Activated CD4-positive, alpha-beta T cell treated with anti-CD3 and anti-CD28 coated beads, Interleukin-2, amount 50 U/mL, for 4 hours (primary cell): ENCODE measurements at regions not wholly inside any gene's neighbourhood (a gene's known extent, or its start where the extent isn't known, plus 50 kb on each side); places are given as distances from the start of the nearest gene placed in this dataset.
"Not testable (repeated sequence)": the region's sequence is repeated elsewhere in the genome, so short reads cannot be mapped to it uniquely, and the experiment has no call there.

Experiments
- DNase-seq, 2 experiments: peaks; one replicate each; pipeline ENCODE4 v3.0.0-alpha.2; 2020

DNA sequence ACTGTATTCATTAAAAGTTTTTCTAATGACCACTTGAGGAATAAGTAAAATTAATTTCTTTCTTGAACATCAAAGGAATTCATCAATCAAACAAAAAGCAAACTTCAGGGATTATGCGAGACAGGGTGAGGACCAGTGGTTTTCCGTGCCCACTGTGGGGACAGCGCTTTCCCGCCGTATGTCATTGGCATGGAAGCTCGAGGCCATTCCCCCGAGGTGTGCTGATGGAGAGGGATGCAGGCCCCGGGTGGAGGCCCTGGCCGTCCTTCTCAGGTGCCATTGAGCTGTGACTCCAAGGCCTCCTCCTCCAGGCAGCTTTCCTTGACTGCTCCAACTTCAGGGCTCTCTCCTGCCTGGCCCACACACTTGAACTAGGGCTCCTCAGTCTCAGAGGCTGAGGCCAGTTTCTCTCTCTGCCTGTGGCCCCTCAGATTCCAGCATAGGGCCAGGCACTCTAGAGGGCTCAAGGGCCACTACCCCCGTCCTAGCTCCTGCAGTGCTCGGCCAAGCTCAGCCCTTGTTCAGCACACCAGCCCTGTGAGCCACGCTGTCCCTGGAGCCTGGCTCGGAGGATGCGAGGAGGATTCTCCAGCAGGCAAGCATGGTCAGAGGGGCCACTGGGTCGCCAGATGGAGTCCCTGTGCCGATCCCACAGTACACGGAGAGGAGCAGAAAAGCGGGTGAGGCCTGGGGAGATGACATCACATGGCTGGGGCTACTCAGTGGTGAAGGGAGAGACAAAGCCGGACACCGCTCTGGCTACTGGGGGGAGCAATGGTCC is 248.0 kb upstream of the SGCG start:
- DNase-seq = not testable (repeated sequence)

DNA sequence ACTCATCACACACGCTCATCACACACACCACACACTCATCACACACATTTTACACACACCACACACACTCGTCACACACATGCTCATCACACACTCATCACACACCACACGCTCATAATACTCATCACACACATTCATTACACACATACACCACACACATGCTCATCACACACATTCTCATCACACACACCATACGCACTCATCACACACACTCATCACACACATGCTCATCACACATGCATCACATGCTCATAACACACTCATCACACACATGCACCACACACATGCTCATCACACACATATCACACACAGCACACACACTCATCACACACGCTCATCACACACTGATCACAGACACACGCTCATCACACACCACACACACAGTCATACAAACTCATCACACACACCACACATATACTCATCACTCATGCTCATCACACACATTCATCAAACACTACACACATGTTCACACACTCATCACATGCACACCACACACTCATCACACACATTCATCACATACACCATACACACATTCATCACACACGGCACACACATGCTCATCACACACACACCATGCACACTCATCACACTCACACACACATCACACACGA is 247.1 kb upstream of the SGCG start:
- no peak for DNase-seq

DNA sequence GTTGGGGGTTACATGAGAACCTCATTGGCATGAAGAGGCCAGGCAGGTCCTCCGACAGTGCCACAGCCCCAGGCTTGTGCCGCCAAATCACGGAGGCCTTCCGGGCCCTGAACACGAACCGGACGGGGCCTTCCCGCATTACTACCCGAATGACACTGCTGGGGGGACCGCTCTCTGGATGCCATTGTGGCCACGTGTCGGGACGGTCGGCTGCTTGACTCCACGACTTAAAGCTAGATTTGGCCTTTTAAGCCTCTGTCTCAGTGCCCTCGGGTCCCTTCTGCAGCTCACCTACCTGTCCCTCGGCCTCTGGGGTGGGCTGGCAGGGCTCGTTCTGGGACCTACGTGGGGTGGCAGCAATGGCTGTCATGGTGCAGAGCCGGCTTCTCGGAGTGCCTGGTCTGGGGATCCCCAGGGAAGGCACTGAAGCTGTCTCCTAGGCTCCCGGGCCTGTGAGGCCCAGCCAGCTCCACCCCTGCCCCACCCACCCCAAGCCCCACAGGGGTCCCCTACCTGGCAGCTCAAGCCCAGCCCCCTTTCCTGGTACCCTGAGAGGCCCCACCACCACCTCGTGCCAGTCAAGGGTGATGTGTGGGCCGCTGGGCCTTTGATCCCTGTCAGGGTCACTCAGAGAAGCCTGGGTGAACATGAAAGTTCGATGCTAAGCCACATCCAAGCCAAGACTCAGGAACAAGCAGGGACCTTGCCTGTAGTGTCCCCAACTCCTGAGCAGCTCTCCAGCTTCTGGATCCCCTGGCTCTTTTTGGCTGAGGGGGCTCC is 245.8 kb upstream of the SGCG start:
- DNase-seq = no peak

DNA sequence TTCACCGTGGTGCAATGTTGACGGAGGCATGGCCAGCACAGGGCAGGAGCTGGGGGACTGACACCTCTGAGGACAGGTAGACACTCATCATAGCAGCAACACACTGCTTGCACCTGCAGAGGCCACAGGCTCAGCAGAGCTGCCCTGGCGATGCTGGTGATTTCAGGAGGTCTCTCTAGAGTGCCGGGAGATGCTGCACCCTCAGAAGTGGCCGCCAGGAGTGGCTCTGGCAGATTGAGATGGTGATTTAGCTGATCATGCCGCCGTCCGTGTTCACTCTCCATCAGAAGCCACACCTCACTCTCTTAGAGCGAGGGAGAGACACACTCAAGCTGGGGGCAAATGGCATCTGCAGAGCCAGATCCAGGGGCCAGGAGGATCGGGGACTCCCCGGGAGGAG is 244.6 kb upstream of the SGCG start:
- no peak for DNase-seq

DNA sequence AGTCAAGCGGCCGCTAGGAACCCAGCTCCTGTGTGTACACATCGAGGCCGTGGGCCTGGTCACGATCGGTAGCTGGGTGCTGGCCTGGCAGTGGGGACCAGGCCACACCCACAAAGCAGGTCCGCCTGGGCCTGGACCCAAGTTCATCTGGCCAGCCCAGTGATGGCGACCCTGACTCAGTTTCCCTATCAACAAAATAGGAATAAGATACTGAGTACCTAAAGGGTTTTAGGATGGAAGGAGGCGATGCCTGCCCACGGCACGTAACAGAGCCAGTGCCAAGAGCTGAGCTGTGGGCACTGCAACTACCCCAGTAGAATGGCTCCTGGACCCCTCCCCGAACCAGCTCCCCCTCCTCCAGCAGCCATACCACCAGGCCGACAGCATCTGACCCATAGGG is 243.5 kb upstream of the SGCG start:
- no peak for DNase-seq

DNA sequence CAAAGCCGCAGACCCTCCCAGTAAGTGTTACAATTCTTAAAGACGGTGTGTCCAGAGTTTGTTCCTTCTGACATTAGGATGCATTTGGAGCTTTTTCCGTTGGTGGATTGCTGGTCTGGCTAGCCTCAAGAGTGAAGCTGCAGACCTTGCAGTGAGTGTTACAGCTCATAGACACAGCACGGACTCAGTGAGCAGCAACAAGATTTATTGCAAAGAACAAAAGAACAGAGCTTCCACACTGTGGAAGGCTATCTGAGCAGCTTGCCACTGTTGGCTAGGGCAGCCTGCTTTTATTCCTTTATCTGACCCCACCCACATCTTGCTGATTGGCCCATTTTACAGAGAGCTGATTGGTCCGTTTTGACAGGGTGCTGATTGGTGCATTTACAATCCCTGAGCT is 242.8 kb upstream of the SGCG start:
- DNase-seq = no peak

DNA sequence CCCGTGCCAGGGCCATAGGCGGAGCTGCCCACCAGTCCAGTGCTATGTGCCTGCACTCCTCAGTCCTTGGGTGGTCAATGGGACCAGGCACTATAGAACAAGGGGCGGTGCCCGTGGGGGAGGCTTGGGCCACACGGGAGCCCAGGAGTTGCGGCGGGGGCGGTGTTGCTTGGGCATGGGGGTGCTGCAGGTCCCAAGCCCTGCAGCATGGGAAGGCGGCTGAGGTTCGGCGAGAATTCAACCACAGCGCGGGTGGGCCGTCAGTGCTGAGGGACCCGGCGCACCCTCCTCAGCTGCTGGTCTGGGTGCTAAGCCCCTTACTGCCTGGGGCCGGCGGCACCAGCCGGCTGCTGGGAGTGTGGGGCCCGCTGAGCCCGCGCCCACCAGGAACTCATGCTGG is 242.2 kb upstream of the SGCG start:
- DNase-seq = no peak

DNA sequence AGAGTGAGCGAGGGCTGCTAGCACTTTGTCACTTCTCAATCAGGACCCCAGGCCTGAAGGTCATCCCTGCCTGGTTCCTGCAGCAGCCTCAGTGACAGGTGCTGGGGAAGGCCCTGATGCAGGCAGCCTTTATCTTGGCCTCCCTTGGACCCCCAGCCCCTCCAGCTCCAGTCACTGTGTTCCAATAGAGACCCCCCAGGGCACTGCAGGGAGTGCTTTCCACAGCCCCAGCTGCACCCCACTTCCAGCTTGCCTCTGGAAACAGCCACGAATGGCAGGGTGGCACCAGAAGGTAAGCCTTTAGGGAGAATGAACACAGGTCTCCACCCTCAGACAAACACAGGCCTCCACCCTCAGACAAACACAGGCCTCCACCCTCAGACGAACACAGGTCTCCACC is 241.6 kb upstream of the SGCG start:
- DNase-seq = no peak

DNA sequence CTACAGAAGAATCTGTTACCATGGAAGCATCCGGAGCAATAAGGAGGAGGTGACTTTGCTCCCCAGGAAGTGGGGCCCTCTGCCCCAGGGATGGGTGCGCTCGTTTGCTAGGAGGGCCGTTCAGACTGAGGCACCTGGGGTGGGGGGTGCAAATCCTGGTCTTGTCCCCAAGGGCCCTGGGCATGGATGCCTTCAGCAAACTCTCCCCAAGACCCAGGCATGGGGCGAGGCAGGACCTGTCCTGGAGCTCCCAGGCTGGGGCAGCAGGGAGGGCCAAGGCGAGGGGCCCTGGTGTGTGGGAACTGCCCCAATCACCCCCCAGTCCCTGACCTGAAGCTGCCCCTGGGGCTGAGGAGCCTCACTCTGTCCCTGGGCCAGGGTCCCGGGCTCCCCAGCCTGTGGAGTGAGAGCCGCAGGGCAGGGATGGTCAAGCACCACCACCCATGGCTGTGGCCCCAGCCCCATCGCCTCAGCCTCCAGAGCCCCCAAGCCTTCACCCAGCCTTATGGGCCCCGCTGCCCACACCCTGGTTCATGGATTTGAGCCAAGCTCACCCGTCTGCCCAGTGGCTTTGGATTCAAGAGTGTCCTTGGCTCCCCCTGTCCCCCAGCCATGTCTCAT is 240.6 kb upstream of the SGCG start:
- no peak for DNase-seq

DNA sequence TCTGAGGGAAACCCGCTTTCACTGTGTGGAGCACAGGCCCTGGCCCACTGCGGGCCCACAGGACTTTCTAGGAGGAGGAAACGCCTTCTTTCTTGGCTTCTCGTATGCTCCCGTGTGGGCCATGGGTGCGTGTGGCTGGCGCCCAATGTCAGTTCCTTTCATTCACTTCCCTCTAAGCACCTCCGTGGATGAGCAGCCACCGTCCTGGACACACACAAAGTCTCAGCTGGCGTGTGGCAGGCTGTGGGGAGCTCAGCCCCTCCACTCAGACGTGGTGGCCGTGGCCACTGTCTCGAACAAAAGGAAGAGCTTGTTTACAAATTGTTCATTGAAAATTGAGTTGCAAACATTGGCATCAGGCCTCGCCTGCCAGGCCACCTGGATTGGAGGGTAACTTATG is 240.0 kb upstream of the SGCG start:
- no peak for DNase-seq

DNA sequence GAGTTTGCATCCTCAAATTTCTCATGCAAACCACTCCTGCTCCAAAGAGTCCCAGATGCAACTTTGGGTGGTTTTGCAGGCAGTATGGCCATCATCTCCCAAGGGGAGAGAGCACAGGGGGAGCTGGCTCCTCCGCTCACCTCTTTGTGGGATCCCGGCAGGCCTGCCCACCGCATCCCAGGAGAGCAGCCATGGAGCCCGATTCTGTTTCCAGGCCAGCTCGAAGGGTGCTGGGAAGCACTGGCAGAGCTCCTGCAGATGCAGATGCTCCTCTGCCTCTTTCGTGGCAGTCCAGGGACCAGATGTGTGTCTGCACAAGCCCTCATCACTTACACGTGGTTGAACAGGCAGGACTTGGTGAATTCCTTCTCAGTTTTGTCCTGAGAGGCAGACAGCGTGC is 239.3 kb upstream of the SGCG start:
- not testable (repeated sequence) for DNase-seq

DNA sequence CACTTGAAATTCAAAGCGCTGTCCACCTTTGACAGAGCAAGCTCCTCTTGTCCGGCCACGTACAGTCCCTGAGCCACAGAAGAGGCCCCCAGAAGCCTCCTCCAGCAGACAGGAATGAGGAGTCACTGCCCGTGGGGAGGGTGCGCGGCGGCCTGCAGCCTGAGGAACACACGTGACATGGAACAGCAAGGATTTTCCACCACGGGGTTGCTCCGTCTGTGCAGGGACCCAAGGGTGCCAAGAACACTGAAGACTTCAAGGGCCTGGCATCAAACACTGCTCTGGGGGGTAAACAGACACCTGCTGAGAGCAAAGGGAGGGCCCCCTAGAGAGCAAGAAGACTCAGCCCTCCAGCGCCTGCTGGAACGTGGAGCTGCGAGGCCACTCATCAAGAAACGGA is 237.9 kb upstream of the SGCG start:
- DNase-seq = not testable (repeated sequence)

DNA sequence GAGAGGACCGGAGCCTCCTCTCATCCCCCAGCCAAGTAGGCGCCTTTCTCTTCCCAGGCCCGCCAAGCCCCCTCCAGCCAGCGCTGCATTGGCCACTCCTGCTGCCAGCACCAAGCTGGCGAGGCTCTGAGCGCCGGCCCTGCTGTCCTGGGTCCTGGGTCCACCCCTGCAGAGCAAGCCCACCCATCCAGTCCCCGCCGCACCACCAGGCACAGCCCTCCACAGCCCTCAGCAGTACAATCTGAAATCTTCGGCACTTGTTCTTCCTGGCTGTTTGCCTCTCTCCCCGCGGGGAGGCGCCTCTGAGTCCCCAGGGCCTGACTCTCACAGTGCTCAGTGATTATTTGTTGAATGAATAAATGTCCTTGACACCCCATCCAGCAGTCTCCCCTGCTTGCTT is 236.4 kb upstream of the SGCG start:
- no peak for DNase-seq

DNA sequence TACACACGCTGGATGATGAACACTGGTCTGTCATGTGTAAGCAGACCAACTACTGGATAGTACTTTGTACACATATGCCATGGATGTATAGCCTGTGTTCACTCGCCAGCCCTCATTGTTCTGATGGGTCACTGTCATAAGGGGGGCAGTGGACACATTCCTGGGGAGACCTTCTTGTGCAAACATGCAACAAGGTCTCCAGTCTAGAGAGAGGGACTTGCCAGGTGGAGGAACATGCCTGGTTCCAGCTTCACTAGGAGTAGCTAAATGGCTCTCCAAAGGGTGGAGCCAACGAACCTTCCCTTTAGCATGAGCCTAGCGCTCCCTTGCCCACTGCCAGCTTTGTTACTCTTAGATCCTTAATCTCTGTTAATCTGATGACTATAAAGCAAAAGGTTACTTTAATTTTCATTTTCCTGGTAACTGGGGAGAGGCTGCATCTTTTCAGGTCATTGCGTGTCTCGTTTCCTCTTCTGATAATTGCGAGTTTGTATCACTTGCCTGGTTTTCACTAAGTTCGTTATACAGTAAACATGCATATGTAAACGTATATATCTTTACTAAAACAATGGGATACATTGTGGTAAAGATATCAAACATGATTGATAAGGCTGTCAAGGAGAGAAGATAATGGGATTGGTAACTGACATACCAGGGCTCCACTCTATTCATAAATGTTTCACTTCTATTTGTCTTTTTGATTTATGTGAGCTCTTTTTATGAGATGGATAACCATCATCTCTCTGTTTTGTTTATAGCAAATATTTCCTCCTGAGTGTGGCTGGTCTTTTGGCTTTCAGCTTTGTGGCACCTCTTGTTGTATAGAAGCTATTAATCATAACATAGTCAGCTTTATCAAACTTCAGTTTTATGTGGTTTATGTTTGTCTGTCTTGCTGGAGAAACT is 235.2 kb upstream of the SGCG start:
- no peak for DNase-seq

DNA sequence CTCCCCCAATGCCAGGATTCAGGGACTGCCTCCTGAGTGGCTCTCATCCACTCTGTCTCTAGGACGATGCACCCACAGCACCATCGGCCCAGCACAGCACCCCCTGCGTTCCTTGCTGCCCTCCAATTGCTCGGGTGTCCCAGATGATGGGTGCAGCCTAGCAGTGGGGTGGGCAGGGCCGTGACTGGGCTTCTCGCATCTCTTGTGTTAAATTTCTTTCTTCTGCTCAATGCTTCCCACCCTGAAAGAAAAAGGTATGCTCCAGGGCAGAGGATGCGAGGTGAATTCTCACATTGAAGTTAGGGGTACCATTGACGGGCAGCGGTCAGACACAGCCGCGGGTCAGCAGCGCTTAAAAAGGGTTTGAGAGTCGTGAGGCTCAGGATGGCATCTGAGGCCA is 232.4 kb upstream of the SGCG start:
- no peak for DNase-seq

DNA sequence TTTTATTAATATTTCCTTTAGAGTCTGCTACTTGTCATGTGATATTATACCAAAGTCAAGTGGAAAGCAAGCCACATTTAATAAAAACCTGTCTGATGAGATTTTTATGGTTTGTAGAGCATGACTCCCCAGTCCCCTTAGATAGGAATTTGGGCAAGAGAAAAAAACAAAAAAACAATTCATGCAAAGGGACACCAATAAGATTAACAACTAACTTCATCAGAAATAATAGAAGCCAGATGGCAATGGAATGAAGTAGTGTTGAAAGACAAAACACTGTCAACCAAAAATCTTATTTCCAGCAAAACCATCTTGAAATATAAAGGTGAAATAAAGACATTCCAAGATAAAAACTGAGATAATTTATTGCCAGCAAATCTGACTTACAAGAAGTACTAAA is 228.8 kb upstream of the SGCG start:
- not testable (repeated sequence) for DNase-seq

DNA sequence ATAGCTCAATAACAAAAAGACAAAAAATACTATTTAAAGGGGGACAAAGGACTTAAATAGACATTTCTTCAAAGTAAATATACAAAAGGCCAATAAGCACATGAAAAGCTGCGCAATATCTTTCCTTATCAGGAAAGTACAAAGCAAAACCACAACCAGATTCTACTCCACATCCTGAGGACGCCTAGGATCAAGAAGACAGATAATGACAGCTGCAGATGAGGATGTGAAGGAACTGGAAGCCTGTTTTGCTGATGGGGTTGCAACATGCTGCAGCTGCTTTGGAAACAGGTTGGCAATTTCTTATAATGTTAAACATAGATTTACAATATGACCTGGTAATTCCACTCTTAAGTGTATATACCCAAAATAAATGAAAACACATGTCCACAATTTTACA is 225.6 kb upstream of the SGCG start:
- not testable (repeated sequence) for DNase-seq

DNA sequence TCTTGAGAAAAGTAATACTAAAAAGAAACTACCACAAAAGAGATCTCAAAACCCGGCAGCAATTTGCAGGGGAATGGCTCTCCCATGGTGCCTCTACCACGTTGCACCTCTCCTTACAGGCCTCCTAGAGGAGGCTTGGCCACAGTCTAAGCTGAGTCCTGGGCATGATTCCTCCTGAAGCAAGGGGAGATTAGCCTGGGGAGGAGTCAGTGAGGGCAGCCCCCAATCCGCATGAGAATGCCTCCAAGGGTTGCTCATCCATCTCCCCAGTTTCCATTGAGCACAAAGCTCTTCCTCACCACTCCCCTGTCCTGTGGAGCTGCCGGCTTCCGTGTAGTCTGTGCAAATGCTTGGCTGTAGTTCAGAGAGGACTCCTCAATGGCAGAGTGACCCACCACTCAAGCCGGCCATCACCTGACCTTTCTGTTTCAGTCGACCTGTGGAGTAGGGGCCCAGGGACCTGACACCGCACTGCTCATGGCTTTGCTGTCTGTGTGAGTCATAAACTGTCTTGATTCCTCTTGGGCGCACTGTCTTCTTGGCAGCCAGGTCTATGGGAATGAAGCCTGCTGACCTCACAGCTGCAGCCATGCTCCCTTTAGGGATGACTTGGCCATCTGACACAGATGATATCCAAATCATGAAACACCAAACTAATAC is 224.2 kb upstream of the SGCG start:
- DNase-seq = not testable (repeated sequence)

DNA sequence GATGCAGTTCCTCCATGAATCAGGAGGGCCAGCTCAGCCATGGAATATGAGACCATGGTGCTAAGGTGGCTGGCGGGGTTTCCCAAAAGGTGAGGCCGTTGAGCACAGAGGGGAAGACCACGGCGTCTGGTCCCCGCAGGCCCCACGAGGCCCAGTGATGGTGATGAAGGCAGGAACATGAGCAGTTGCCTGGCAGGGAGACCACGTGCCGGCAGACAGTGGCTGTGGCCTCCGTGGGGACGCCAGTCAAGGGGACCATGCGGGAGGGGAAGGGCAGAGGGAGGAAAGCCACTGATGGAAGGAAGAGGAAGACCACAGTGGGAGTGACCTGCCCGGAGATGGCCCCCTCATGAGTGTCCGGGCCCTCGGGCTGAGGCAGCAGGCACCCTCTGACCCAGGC is 220.9 kb upstream of the SGCG start:
- DNase-seq = not testable (repeated sequence)

DNA sequence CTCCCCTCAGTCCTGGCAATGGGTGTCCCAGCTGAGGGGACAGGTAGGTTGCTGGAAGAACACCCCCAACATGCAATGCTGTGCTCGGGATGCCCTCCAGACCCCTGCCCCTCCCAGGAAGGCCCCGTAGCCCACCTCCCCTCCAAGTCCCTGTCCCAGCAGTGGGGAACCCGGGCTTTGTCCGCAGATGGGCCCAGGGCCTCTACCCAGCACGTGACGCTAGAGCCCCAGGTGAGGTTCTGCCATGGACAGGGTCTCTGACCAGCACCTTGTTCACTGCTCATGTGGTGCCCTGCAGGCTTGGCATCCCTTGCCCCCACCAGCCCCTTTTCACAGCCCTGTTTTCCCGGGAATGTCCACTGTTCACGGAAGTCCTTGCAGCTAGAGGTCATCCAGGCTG is 220.0 kb upstream of the SGCG start:
- DNase-seq = no peak

DNA sequence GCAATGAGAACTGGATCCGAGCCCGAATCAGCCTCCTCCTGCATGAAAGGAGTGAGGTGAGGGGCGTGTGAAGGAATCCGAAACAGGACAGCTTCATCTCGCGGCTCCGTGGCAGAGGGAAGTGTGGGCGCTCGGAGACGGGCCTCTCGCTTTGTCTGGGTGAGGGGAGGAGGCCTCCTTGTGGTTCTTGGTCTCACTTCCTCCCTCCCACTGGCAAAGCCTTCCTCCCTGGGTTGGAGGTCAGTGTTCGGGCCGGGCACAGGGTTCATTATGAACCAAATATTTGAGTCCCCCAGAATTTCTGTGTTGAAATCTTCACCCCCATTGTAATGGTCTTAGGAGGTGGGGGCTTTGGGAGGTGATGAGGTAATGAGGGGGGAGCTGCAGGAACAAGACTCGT is 219.4 kb upstream of the SGCG start:
- not testable (repeated sequence) for DNase-seq
